ENCODE measurements at regions not wholly inside any gene's neighbourhood (a gene's known extent, or its start where the extent isn't known, plus 50 kb on each side); places are given as distances from the start of the nearest gene placed in this dataset.
"Not testable (repeated sequence)": the region's sequence is repeated elsewhere in the genome, so short reads cannot be mapped to it uniquely, and the experiment has no call there.

DNA sequence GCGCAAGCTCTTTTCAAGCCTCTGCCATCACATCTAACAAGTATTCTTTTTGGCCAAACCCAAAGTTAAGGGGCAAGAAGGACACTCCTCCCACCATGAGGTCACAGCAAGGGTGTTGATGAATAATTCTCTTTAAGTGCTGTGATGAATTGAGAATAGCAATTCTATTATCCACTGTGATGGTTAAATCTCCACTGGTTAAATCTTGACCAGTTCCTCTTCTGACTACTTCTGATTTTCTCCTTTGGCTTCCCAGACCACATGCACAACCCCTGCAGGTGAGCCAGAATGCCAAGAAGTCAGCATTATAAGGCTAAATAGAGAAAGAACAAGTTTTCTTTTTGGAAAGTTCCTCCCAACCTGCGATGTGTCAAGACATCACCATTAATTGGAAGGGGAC, 90.6 kb upstream of the BCL2L14 start:
- DNase-seq = no peak

DNA sequence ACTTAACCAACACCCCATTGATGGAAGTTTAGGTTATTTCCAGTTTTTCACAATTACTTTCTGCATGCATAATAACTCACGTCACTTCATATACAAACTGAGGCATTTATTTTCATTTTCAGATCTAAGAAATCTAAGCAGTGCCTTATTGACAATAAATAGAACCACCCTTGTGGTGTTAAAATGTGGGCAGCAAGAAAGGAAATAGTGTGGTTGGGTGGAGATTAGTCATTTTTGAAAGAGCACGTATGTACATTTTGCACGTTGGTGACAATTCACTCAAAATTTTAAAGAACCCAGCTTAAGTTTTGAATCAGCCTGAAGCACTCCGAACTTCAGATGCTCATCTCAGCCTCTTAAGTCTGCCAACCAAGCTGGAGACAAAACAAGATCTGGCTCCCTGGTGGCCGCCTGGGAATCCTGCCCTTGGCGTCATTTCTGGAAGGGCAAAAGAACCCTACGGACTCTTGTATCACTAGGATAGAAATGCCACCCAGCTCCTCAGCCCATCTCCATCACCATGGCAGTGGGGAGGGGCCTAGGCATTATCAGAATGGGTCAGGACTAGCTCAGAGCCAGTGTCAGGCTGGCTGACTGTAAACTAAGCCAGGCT, 89.5 kb upstream of the BCL2L14 start:
- no peak for DNase-seq

DNA sequence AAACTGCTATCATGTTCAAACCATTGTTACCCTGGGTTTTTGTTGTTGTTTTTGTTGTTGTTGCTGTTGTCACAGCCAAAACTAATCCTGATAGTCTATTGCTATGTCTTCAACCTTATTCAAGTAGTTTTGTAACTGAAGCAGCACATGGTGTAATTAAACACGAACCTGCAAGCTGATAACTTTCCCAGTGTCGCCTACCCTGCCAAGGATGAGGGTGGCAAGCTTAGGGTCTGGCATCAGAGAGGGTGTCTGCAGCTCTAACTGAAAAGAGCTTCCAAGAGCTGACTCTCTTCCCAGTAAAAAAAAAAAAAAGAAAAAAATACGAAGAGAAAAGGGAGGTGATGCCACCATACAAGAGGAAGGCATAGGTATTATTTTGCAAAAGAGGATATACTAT, 86.3 kb upstream of the BCL2L14 start:
- no peak for DNase-seq

DNA sequence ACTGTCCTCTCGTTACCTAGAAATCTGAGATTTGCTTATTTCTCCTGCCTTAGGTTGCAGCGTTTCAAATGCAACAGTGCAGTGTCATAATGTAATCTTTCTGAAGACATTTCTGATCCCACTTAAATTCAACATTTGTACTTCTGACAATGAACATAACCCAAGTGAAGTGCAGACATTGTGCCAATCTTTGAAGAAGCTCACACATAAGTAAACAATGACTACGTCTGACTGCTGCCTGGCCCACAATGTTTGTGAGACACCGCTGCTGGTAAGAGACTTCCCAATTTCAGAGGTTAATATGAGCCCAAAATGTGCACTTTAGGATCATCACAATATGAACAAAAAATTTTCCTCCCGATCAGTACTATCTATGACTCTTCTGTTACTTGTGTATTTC, 84.6 kb upstream of the BCL2L14 start:
- no peak for DNase-seq

DNA sequence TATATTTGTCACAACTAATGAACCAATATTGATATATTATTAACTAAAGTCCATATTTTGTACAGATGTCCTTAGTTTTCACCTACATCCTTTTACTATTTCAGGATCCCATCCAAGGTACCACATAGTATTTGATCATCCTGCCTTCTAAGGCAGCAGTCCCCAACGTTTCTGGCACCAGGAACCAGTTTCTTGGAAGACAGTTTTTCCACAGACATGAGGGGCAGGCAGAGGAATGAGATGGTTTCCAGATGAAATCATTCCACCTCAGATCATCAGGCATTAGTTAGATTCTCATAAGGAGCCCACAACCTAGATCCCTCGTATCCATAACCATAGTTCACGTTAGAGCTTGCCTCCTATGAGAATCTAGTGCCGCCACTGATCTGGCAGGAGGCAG, 82.8 kb upstream of the BCL2L14 start:
- no peak for DNase-seq

DNA sequence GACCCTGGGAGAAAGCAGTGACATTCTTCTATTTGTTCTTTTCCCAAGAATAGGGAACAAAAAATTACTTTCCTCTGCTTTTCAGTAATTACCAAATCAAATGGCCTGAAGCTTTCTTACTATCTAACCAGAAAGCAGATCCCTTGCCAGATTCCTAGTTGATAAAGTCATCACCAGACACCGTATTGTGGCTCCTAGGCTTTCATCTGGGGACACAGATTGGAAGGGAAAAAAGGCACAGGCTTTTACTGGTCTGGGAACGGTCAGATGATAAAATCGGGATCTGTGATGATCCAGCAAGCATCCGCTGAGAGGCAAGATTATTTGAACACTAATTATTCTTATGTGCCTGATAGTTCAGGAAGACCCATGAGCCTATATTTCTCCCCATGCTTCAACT, 79.1 kb upstream of the BCL2L14 start:
- no peak for DNase-seq

DNA sequence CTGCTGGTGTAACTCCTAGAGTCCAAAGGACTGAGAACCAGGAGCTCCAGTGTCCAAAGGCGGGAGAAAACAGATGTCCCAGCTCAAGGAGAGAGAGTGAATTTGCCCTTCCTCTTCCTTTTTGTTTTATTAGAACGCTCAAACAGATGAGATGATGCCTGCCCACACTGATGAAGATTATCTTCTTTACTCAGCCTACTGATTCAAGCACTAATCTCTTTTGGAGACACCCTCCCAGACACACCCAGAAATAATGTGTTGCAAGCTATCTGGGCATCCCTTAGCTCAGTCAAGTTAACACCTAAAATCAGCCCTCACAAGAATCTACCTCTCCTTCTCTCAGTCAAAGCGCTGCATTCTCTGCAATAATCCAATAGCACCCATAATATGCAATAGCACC, 78.2 kb upstream of the BCL2L14 start:
- DNase-seq = no peak

DNA sequence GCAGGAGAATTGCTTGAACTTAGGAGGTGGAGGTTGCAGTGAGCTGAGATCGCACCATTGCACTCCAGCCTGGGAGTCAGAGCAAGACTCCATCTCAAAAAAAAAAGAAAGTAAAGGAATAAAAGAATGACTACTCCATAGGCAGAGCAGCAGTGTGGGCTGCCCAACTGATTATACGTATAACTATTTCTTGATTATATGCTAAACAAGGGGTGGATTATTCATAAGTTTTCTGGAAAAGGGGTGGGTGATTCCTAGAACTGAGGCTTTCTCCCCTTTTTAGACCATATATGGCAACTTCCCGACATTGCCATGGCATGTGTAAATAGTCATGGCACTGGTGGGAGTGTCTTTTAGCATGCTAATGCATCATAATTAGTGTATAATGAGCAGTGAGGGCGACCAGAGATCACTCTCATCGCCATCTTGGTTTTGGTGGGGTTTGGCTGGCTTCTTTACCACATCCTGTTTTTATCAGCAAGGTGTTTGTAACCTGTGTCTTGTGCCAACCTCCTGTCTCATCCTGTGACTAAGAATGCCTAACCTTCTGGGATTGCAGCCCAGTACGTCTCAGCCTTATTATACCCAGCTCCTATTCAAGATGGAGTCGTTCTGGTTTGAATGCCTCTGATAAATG, 72.3 kb upstream of the BCL2L14 start:
- DNase-seq = not testable (repeated sequence)

DNA sequence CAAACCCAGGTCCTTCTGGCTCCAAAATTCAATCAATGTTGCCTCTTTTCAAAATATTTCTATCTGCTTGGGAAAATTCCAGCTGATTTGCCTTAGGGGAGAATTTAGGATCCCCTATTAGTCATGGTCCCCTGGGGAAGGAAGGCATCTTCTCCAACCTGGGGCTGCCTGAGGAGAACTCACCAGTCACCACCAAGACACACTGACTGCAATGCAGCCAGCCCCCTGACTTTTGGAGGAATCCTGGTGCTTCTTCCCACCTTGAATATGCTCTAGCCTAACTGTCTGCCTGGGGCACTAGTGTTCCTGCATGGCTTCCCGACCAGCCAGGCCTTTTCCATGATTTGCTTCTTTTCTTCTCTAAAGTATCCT, 71.8 kb upstream of the BCL2L14 start:
- no peak for DNase-seq

DNA sequence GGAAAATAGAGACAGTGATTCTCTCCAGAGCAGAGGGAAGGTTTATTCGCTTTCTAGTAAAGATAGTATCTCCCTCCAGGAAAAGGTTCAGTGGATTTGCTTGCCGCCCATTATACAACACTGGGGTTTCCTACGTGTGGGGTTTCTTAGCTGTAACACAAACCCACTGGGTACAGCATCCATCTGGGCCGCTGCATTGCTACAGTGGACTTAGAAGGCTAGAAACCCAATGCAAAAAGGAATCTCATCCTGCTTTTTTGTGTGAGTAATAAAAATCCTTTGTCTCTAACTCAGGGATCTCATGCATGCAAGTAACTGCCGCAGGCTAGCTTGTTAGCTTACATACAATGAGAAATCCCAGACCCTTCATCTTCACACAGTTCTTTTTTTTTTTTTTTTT, 67.1 kb upstream of the BCL2L14 start:
- no peak for DNase-seq

DNA sequence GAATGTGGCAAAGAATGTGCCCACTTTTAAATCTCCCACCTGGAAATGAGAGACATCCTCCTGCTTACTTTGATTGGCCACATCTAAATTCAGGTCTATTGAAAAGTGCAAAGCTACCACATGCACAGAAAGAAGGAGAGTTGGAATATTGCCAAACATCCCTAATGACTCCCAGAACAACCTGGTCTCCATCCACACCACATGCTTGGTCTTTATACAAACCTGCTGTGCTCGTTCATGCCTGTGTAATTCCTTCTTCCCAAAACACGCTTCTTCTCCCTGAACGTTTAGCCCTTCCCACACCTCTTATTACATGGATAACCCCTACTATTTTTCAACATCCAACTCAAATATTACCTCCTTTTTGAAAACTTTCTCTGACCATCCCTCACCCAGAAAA, 66.2 kb upstream of the BCL2L14 start:
- DNase-seq = no peak

DNA sequence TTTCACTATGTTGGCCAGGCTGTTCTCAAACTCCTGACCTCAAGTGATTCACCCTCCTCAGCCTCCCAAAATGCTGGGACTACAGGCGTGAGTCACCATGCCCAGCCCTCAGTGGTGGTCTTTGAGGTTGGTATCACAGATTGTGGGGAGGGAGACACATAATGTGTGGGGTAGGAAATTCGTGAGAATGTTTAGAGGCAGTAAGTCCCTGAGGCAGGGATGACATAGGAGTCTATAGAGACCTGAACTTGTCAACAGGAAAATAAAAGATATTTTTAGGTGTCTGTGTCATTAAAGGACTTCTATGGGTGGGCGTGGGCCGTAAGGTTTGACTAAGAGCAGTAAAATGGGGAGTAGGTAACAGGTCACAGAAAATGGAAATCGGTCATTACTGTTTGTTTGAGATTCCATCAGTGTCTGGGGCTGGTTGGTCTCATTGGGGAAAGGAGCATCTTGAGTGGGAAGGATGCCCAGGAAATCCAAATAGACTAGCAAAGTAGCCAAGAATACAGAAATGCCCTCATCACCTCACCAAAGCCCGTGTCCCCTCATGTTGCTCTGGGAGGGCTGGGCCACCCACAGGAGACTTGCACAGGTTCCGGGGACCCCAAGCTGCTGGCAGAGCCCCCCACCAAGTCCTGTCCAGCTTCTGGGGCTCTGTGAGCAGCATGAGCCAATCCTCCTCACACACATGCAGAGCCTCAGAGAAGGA, 63.6 kb upstream of the BCL2L14 start:
- DNase-seq = no peak

DNA sequence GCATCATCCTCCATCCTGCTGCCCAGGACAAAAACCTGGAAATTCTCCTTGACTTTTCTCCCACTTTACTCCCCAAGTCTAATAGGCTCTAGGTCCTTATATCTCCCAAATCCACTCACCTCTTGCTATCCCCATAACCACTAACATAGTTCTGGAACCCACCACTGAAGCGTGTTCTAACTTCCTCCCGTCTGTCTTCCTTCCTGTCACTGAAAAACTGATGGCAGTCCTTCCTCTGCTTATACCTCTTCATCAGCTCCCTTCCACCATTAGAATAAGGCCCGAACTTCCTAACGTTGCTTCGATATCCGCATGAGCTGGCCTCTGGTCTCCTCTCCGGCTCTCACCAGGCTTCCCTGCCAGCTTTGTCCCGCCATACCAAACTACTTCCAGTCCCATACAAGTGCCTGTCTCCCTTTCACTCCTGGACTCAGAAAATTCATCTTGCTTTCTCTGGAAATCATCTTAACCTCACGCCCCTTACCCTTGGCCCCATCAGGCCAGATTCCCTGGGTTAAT, 63.0 kb upstream of the BCL2L14 start:
- no peak for DNase-seq

DNA sequence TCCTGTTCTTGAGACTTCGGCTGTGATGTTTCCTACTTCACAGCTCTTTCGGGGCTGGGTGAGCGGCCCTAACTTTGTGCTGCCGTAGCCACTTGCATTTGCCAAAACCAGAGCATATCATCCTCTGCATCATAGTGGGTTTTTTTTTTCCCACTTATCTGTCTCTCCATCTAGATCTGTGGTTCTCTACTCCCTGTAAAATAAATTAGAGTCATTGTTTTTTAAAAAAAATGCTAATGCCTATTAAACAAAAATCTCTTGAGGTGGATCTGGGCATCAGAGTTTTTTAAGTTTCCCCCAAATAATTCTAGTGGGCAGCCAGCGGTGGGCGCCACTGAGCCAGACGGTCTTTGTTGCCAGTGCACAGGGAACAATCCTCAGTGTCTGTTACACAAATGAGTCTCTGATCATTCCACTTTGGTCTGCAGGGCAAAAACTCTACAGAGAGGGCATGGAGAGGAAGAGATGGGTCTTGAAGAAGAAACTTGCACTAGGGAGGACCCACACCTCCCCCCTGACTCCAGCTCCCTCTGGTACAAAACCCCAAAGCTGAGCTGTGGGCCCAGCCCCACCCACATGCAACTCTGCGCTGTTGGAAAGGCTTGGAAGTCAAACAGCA, 62.4 kb upstream of the BCL2L14 start:
- DNase-seq = peak in 1 of 2 experiments; percentile 15

DNA sequence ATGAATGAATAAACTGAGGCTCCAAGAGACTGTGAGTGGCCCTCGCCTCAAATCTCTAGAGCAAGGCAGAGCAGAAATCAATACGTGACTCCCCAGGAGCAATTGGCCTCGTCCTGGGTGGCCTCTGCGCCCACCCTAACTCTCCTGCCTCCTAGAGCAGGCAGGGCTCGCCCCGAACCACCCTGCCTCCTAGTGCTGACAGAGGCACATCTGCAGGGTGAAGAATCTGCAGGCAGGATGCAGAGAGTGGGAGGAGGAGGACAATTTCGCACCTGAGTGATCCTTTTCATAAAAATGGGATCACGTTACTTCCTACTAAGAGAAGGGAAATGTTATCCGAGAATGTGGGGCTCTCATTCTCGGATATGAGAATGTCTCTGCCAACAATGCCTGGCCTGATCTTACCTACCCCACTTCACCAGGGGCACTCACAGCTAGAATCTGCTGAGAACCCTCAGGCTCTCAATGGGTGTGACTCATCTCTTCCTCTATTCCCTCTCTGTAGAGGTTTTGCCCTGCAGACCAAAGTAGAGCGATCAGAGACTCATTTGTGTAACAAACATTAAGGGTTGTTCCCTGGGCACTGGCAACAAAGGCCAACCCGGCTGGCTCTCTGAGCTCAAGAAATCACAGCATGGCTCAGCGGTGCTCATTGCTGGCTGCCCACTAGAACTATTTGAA, 61.7 kb upstream of the BCL2L14 start:
- peak; percentile 24 to 73 for DNase-seq

DNA sequence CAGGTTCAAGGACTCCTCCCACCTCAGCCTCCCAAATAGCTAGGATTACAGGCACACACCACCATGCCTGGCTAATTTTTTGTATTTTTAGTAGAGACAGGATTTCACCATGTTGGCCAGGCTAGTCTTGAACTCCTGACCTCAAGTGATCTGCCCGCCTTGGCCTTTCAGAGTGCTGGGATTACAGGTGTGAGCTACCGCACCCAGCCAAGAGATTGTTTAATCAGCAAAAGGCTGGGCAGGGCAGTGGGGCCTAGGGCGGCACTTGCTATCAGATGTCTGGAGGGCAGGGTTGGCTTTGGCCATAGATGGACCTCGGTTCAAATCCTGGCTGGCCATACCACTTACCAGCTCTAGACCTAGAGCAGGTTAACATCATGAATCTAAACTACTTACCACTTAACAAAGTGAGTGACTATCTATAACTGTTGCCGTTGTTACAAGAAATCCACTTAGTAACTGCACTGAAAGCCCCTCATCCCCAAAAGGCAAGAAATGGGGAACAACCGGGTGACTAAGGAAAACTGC, 60.9 kb upstream of the BCL2L14 start:
- not testable (repeated sequence) for DNase-seq

DNA sequence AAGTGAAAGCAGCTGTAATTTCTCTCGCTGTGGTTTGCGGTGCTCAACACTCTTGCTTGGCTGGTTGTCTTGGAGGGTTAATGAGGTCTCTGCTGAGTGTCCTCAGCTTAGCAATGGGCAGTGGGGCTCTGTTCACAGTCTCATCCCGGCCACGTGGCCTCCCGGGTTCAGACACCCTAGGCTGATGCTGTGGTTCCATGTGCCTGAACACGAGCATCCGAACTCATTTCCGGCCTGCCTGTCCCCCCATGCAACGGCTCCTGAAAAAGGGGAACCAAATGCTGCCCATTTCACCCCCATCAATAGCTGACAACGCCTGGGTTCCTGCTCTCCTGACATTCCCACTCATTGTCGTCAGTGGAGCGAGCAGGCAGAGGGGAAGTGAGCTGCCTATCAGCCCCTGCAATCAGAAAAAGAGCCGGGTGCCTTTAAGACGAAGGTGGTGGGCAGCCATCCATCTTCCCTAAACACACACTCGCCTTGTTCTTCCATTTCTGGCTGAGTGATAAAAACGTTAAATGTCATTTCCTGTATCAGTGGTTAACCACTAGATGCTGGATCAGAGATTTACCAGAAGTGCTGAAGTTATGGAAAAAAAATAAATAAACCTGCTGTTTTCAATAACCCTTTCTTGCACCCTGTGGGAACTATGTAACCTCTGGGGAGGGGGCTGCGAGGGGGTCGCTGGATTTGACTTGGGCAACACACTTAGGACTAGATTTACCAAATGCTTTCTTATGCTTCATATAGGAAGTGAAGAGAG, 60.3 kb upstream of the BCL2L14 start:
- DNase-seq = no peak

DNA sequence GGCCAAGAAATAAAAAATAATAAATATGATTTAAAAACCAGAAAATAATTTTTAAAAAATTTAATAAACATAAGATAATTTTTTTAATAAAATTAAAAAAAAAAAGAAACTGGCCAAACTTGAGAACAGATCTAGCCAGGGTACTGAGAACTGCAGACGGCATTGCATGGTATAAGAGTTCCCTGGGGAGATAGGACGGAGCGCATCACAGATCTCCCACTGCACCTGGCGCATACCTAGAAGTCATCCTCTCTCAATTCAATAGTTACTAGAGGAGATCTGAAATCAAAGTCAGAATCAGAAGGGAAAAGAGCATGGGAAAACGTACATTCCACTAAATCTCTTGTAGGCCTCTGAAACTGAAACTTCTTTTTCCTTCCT, 58.9 kb upstream of the BCL2L14 start:
- no peak for DNase-seq

DNA sequence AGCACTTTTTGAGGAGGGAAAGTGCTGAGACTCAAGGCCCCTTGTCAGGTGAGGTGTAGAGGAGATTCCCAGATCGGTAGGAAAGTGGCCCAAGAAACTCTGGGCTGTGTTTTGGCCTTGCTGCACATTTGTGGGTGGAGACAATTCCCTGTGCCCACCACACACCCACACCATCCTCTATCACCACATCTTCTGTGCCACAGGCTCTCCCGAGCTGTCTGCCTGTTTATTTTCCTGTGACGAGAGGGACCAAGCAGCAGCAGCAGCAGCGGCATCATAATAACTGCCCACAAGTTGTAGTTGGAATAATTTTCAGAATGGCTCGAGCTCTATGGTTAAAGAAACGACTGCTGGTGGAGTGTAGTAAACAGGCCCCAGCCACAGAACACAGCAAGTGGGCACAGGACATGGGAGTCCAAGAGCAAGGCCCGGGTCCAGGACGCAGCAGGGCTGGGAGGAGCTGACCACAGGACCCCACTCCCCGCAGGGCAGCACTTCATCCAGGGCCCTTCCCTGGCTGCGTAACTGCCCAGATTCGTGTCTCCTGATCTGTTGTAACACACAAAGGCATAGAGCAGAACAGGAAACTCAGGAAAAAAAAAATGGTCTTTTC, 55.6 kb upstream of the BCL2L14 start:
- DNase-seq = no peak

DNA sequence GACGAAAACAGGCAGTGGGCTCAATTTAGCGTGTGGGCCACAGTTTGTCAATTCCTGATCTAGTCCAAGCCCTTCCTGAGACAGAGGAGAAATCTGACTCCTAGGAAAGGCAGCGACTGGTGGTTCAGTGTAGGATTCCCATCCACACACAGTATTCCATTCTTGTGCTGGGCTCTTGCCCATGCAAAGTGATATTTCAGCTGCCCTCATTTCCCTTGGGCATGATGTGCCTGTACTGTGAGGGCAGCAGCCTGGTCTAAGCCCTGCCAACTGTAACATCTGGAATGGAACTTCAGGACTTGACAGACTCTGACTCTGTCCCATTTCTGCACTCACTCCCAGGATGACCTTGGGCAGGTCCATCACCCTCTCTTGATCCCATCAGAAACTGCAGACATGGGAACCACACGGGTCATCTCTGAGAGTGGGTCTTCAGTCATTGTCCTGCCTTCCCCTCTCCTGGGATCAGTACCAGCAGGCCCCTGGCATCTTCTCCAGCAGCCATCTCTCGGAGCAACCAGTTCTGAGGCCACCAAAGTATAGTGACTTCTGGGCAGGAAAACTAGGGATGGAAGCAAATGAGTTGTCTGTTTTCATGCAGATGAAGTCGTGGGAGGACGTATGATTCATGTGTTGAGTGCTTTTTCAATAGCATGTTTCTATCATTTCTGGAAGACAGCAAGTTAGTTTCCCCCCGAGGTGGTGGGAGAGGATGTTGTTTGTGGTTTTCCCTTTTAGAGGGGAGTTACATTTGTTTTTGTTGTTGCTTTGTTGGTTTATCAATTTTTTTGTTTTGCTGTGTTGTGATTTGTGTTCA, 54.2 kb upstream of the BCL2L14 start:
- peak; percentile 43 to 78 for DNase-seq

DNA sequence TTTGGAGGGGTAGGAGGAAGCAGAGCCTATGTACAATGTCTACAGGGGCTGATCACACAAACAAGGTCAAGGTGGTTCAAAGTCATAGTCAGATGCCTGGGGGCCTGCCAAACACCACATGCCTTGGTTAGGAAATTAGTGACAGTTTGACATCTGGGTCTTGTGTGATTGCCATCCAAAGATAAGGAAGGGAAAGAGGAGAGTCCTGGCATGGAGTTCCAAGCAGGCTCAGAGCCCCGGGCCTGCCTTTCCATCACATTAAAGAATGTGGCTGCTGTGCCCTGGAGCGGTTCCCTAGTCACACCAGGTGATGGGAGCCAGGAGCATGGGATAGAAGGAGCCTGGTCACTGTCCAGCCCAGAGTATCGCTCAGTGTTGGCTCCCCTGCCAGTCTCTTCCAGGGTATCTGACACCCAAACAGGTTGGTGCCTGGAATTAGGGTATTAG, 53.6 kb upstream of the BCL2L14 start:
- DNase-seq = no peak
